Astrocyte (in vitro differentiated cells and primary cell): ENCODE measurements at regions not wholly inside any gene's neighbourhood (a gene's known extent, or its start where the extent isn't known, plus 50 kb on each side); places are given as distances from the start of the nearest gene placed in this dataset.

Experiments used
- CTCF ChIP-seq: IDR thresholded peaks from 2 replicates; pipeline ENCODE4 v1.5.1; 2011; ENCODE audit warnings: low read depth, mild to moderate bottlenecking, inconsistent platforms, low read length, moderate library complexity; ENCODE audit not compliant: insufficient read depth
- EZH2 ChIP-seq: IDR thresholded peaks from 2 replicates; pipeline ENCODE4 v1.6.1; 2012; ENCODE audit warnings: mild to moderate bottlenecking, low read length, inconsistent platforms; ENCODE audit not compliant: insufficient read depth

- TF ChIP-seq CTCF: no peak
- no peak for TF ChIP-seq EZH2
Measured at GRCh38 chr1:195550071-195550862, 1058.0 kb downstream of the KCNT2 start.
